ENCODE measurements at regions not wholly inside any gene's neighbourhood (a gene's known extent, or its start where the extent isn't known, plus 50 kb on each side); places are given as distances from the start of the nearest gene placed in this dataset.
"Not testable (repeated sequence)": the region's sequence is repeated elsewhere in the genome, so short reads cannot be mapped to it uniquely, and the experiment has no call there.

DNA sequence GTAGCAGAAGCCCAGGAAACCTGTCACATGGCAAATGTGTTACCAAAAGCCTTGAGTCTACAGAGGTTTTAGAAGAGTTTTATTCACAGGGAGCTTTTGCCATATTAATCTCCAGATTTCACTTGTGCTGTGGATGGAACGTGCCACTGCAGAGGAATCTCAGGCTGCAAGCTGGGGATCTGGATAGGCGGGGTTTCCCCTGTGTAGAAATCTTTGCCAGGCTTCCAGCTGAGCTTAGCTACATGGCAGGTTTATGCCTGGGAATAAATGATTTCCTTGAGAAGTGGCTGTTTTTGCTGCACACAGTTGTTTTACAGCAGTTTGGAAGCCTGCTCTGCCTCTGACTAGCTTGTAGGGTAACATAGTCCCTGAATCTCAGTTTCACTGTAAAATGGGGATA, 224.6 kb upstream of the PLPPR1 start:
- no peak for TF ChIP-seq POLR2A (IDR thresholded peaks at IDR 0.05; ENCODE audit: low read depth, low read length)
- FAIRE-seq (no peak), DNase-seq (ENCODE audit: insufficient read length, low spot score) (no peak)

DNA sequence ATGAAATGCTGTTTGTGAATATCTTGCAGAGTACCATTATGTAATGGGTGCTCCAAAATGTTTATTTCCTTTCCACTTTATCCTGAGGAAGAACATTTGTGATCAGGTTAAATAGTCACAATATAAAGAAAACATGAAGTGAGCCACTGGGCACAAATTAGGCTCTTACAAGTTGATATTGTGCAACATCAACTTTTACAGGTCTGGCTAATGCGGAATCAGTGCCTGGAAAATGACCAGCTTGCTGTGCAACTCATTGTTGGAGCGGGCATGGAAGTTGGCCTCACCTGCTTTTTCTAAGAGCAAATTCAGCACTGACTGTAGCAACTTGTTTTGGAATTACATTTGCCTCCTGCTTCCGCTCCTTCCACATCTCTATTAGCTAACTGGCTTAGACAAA, 216.9 kb upstream of the PLPPR1 start:
- FAIRE-seq (no peak), DNase-seq (ENCODE audit: insufficient read length, low spot score) (no peak)
- TF ChIP-seq POLR2A (IDR thresholded peaks at IDR 0.05; ENCODE audit: low read depth, low read length), result no peak

DNA sequence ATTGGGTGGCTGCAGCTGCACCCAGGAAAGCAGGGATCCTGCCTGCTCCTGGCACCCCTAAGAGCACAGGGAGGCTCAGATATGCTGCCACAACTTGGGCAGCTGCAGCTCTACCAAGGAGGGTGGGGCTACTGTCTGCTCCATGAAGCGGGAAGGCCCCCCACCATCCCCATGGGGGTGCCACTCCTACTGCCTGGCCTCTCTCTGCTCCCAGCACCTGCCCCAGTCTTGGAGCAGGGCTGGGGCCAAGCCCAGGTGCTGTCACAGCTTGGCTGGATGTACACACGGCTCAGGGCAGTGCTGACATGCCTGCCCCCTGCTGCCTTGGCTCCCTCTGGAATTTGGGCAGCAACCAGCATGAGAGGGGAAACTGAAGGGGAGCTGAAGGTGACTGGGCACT, 214.7 kb upstream of the PLPPR1 start:
- no peak for TF ChIP-seq POLR2A (IDR thresholded peaks at IDR 0.05; ENCODE audit: low read depth, low read length)
- FAIRE-seq, result no peak
- no peak for DNase-seq (ENCODE audit: insufficient read length, low spot score)

DNA sequence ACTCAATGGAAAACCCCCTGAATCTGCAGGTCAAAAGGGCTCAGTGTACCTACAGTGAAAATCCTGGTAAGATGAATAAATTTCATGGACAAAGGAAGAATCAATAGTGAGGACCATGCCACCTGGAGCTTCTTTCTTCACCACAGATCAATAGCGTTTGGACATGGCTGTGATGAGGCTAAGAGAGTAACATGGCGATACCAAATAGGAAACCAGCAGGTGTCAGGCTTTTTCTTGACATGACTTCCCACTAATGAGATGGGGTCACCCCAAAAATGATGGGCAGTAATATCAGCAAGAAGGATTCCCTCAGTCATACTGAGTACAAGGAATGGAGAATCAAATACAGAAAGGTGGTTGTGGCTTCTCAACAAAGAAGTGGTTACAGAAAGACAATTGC, 208.5 kb upstream of the PLPPR1 start:
- no peak for DNase-seq (ENCODE audit: insufficient read length, low spot score)
- no peak for FAIRE-seq
- no peak for TF ChIP-seq POLR2A (IDR thresholded peaks at IDR 0.05; ENCODE audit: low read depth, low read length)

DNA sequence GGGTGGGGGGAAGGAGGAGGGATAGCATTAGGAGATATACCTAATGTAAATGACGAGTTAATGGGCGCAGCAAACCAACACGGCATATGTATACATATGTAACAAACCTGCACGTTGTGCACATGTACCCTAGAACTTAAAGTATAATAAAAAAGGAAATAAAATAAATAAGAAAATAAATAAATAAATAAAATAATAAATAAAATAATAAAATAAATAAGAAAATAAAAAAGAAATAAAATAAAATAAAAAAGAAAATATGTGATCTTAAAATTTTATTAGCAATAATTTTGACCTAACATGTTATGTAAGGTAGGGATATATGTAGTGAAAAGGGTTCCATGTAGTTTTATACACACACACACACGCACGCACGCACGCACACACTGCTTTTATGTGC, 195.5 kb upstream of the PLPPR1 start:
- not testable (repeated sequence) for DNase-seq (ENCODE audit: insufficient read length, low spot score); FAIRE-seq

DNA sequence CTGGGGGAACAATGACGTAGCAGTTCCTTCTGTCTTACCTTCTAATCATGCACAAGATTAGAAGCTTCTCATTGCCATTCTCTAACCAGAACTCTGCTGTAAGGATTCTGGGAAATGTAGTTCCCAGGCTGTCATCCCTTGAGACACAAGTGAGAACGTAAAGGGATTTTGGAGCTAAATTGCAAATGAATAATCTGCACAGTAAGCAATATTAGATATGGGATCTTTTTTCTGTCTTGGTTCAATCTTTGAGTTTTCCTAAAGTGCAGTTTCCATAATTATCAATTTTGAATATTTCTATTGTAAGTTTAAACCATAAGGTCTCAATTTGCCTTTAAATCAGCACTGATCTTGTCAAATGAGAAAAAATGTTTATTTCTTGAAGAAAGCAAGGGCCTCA, 189.7 kb upstream of the PLPPR1 start:
- no peak for TF ChIP-seq POLR2A (IDR thresholded peaks at IDR 0.05; ENCODE audit: low read depth, low read length)
- no peak for DNase-seq (ENCODE audit: insufficient read length, low spot score)
- FAIRE-seq, result no peak

DNA sequence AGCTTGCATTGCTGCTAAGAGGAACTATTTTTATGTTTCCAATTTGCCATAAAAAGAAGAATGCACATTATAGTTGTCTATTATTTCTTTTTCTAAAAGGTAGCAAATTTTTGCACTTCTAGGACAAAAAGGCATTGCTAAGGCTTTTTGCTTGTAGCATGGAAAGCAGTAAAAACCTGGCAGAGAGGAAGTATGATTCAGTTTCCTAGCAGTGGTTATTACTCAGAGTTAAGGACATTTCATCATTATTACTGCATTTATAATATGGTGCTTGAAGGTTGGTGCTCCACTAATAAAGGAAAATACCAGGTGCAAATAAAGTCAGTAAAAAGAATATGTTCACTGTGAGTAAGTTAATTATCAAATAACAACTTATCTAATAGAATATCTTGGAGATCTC, 179.8 kb upstream of the PLPPR1 start:
- TF ChIP-seq POLR2A (IDR thresholded peaks at IDR 0.05; ENCODE audit: low read depth, low read length), result no peak
- FAIRE-seq (no peak), DNase-seq (ENCODE audit: insufficient read length, low spot score) (no peak)

DNA sequence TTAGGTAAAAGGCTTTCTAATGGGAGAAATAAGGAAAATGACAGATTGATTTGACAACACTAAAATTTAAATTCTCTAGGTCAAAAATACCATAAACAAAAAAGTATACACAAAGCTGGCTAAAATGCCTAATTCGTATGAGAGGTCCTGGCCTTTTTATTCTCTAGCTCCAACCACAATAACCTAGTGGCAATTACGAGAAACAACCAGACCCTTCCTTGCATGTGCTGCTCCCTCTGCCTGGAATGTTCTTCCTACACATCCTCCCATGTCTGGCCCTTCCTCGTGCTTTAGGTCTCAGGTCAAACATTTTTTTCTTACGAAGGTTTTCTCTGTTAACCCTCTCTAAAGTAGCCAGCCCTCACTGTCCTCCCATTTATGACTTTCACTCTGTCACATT, 176.4 kb upstream of the PLPPR1 start:
- DNase-seq (ENCODE audit: insufficient read length, low spot score), result no peak
- TF ChIP-seq POLR2A (IDR thresholded peaks at IDR 0.05; ENCODE audit: low read depth, low read length), result no peak
- no peak for FAIRE-seq

DNA sequence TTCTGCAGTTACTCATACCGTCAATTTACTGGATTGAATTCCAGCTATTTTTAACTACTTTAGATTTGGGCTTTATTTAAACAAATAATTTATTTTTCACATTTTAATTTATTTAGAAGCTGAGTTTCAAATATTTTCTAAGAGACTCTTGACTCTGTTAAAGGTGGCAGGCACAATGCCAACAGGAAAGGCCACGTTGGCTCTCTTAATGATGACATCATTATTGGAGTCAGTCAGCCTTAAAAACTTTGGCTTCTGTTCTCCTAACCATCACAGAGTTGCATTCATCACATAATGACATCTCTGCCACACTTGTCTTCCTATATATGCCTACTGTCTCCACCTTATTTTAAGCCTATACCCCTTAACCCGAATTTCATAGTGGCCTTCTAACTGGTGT, 172.3 kb upstream of the PLPPR1 start:
- no peak for FAIRE-seq
- no peak for DNase-seq (ENCODE audit: insufficient read length, low spot score)
- TF ChIP-seq POLR2A (IDR thresholded peaks at IDR 0.05; ENCODE audit: low read depth, low read length), result no peak

DNA sequence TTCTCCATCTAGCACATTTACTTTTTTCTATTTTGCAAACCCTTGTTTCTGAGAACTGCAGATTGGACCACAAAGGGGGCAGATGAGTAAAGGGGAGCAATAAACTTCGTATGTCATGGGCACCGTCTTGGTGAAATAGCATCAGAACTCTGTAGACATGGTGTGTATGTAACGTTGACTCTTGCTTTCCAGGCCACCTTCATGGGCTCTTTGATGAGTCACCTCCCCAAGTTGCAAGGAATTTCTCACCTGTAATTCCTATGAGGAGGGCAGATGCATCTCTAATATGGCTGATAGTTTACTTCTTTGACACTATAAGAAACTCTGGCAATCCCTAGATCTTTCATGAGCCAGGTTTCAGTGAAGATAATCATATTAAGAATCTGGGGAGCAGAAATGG, 163.4 kb upstream of the PLPPR1 start:
- DNase-seq (ENCODE audit: insufficient read length, low spot score) (no peak), FAIRE-seq (no peak)
- no peak for TF ChIP-seq POLR2A (IDR thresholded peaks at IDR 0.05; ENCODE audit: low read depth, low read length)

DNA sequence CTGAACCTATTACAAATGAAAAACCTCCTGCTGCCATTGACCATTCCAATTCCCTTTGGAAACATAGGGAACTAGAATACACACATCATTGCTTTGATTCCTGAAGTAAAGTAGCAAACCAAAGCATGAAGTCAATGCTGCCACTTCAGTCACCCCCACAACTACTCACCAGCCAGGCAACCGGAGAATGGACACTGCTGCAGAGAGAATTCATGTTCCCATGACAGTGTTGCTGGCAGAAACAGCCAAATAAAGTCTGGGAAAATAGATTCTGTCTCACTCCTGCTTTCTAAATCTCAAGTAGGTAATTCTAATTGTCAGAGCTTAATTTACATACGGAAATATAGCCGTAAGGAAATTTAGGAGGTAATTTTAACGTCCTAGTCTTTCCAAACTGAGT, 162.9 kb upstream of the PLPPR1 start:
- FAIRE-seq (no peak), DNase-seq (ENCODE audit: insufficient read length, low spot score) (no peak)
- TF ChIP-seq POLR2A (IDR thresholded peaks at IDR 0.05; ENCODE audit: low read depth, low read length), result no peak

DNA sequence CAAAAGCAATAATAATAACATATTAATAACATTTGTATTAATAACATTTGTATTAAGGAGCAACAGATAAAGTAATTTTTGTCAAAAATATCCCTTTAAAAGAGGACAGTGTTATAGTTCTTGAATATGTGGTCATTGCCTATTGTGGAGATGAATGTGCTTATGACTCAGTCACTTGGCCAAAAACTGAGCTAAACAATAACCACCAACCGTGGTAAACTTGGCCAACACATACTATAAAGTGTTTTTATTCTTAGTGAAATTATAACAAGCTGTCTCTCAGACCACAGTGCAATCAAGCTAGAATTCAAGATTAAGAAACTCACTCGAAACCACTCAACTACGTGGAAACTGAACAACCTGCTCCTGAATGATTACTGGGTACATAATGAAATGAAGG, 159.2 kb upstream of the PLPPR1 start:
- FAIRE-seq (no peak), DNase-seq (ENCODE audit: insufficient read length, low spot score) (no peak)
- TF ChIP-seq POLR2A (IDR thresholded peaks at IDR 0.05; ENCODE audit: low read depth, low read length), result no peak

DNA sequence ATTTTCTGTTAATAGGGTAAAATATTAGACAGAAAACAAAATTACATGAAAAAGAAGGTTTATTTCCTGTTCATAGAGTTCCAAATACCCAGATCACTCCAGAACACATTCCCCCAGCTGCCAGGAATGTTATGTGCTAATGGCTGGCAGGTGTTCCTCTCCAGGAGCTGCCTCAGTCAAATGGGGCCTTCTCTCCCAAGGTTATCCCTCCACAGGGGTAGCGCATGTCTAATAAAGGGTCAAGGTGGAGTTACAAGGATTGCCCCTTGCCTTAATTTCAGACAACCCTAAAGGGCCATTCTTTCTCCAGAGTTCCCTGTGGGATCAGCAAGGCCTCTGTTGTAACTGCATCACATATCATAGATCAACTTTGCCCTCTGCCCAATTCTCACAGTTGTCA, 148.6 kb upstream of the PLPPR1 start:
- no peak for TF ChIP-seq POLR2A (IDR thresholded peaks at IDR 0.05; ENCODE audit: low read depth, low read length)
- FAIRE-seq (no peak), DNase-seq (ENCODE audit: insufficient read length, low spot score) (no peak)

DNA sequence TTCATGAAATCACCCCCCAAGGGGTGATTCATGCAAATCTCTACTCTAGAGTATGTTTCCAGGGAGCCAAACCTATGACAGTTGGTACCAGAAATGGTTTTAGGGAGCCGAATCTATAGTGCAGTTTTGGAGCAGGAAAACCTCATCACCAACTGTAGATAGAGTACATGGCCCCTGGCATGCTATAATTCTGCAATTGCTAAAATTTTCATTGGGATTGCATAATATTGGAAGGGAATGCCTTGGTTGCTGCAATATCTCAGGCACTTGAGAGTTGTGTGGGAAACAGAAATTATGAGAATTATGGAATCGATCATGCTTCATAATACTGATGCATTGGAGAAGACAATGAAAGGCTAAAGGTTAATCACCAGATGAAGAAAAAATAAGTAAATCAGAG, 148.2 kb upstream of the PLPPR1 start:
- no peak for FAIRE-seq
- no peak for TF ChIP-seq POLR2A (IDR thresholded peaks at IDR 0.05; ENCODE audit: low read depth, low read length)
- DNase-seq (ENCODE audit: insufficient read length, low spot score), result no peak

DNA sequence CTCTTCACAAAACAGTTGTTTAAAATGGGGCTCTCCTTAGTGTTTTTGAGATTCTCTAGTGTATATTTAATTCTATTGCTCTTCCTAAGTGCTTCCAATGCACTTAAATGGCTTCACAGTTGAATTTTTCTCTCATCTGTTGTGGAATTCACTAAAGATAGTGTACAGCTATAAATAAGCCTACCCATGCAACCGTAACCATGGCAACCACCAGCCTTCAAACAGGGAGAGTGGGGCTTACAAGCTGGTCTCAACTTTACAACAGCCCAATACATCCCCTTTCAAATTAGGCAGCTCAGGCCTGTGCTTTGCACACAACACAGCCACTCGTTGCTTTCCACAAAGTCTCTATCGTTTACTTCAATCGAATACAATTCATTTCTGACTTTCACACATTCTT, 144.0 kb upstream of the PLPPR1 start:
- FAIRE-seq (no peak), DNase-seq (ENCODE audit: insufficient read length, low spot score) (no peak)
- no peak for TF ChIP-seq POLR2A (IDR thresholded peaks at IDR 0.05; ENCODE audit: low read depth, low read length)

DNA sequence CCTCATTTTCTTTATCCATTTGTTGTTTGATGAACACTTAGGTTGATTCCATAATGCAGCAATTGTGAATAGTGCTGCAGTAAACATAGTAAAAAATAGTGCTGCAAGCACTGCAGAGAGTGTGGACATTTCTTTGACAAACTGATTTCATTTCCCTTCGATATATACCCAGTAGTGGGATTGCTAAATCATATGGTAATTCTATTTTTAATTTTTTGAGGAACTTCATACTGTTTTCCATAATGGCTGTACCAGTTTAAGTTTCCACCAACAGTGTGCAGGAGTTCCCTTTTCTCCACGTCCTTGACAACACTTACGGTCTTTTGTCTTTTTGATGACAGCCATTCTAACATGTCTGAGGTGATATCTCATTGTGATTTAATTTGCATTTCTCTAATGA, 138.2 kb upstream of the PLPPR1 start:
- DNase-seq (ENCODE audit: insufficient read length, low spot score) (no peak), FAIRE-seq (no peak)
- no peak for TF ChIP-seq POLR2A (IDR thresholded peaks at IDR 0.05; ENCODE audit: low read depth, low read length)

Data from H54 (cell line).